ENCODE measurements at regions not wholly inside any gene's neighbourhood (a gene's known extent, or its start where the extent isn't known, plus 50 kb on each side); places are given as distances from the start of the nearest gene placed in this dataset.

DNA sequence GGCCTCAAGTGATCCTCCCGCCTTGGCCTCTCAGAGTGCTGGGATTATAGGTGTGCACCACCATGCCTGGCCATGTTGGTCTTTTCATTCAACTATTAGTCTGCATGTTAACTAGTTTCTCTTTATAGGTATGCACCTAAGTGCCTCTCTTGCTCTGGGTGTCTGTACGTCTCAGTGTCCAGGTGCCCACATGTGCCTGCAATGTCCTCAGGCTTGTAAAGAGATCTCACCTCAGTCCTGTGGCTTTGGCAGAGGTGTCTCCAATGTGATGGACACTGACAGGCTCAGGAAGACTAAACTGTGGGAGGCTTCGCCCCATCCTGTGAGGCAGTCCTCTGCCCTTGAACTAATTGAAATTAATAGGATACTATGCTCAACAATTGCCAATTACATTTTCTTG is 526.3 kb downstream of the PTPRU start:
- no peak for TF ChIP-seq TAF1 (IDR thresholded peaks at IDR 0.05; ENCODE audit: borderline replicate concordance, insufficient read depth, low read length)
- TF ChIP-seq, protein P1, sequence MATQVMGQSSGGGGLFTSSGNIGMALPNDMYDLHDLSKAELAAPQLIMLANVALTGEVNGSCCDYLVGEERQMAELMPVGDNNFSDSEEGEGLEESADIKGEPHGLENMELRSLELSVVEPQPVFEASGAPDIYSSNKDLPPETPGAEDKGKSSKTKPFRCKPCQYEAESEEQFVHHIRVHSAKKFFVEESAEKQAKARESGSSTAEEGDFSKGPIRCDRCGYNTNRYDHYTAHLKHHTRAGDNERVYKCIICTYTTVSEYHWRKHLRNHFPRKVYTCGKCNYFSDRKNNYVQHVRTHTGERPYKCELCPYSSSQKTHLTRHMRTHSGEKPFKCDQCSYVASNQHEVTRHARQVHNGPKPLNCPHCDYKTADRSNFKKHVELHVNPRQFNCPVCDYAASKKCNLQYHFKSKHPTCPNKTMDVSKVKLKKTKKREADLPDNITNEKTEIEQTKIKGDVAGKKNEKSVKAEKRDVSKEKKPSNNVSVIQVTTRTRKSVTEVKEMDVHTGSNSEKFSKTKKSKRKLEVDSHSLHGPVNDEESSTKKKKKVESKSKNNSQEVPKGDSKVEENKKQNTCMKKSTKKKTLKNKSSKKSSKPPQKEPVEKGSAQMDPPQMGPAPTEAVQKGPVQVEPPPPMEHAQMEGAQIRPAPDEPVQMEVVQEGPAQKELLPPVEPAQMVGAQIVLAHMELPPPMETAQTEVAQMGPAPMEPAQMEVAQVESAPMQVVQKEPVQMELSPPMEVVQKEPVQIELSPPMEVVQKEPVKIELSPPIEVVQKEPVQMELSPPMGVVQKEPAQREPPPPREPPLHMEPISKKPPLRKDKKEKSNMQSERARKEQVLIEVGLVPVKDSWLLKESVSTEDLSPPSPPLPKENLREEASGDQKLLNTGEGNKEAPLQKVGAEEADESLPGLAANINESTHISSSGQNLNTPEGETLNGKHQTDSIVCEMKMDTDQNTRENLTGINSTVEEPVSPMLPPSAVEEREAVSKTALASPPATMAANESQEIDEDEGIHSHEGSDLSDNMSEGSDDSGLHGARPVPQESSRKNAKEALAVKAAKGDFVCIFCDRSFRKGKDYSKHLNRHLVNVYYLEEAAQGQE (IDR thresholded peaks at IDR 0.05; ENCODE audit: insufficient read depth in 1 of 2, low read depth in 2 of 2, low read length in 2 of 2) = no peak
- TF ChIP-seq SIN3A (IDR thresholded peaks at IDR 0.05; ENCODE audit: borderline replicate concordance, insufficient read depth, low read length) = no peak
- TF ChIP-seq FOXP2 (optimal IDR thresholded peaks at IDR 0.05; ENCODE audit: borderline replicate concordance, extremely low read depth, extremely low read length, insufficient read depth) = no peak
- no peak for TF ChIP-seq POLR2AphosphoS5 (IDR thresholded peaks at IDR 0.05; ENCODE audit: low read depth, low read length)

DNA sequence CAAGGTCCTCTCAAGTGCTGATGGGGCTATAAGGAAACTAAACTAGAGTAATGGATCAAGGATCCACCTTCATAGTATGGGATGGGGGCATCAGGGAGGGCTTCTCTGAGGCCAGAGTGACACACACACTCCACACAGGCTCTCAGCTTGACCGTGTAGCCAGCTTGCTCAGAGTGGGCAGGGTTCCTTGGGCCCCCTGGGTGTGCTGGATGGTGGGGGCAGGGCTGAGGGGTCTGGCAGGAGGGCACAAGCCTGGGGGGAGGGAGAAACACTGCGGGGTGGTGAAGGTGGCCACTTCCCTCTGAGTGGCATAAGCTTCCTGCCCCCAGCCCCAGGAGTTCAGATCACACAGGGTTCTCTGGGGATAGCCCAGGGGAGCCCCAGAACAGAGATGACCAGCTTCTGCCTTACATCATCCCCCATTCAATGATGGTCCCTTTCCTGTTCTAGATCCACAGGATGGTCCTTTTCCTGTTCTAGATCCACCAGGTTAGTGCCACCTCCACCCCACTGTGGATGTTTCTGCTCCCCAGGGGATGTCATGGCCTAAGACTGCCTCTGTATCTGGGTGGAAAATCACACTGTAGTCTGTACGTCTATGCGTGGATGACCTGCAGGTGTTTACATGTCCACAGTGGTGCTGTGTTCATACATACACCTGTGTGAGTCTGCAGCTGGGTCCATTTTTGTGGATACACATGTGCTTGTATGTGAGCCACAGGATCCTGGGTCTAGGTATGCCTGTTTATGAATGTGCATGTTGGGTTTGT is 525.0 kb downstream of the PTPRU start:
- TF ChIP-seq POLR2AphosphoS5 (IDR thresholded peaks at IDR 0.05; ENCODE audit: low read depth, low read length) = no peak
- TF ChIP-seq FOXP2 (optimal IDR thresholded peaks at IDR 0.05; ENCODE audit: borderline replicate concordance, extremely low read depth, extremely low read length, insufficient read depth) = no peak
- TF ChIP-seq, protein P1 (IDR thresholded peaks at IDR 0.05; ENCODE audit: insufficient read depth in 1 of 2, low read depth in 2 of 2, low read length in 2 of 2) = no peak
- no peak for TF ChIP-seq SIN3A (IDR thresholded peaks at IDR 0.05; ENCODE audit: borderline replicate concordance, insufficient read depth, low read length)
- TF ChIP-seq TAF1 (IDR thresholded peaks at IDR 0.05; ENCODE audit: borderline replicate concordance, insufficient read depth, low read length) = no peak

DNA sequence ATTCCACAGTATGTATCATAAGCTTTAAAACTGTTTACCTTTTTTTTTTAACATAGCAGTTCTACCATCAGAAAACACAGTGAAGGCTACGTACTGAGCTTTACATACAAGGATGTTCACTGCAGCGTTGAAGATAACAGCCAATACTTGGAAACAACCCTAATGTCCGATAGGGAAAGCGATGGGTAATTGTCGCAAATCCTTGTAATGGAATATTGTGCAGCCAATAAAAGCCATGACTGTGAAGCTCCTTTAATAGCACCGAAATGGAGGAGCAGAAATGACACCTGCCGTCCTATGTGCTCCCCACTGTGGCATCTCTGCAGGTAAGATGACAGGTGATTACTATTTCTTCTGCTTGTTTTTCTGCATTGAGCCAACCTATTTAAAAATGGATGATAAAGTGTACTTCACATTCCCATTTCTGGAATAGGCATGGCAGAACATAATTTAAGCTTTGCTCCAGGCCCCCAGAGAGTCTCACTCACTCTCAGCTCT is 523.8 kb downstream of the PTPRU start:
- TF ChIP-seq TAF1 (IDR thresholded peaks at IDR 0.05; ENCODE audit: borderline replicate concordance, insufficient read depth, low read length) (no peak), SIN3A (IDR thresholded peaks at IDR 0.05; ENCODE audit: borderline replicate concordance, insufficient read depth, low read length) (no peak), POLR2AphosphoS5 (IDR thresholded peaks at IDR 0.05; ENCODE audit: low read depth, low read length) (no peak), FOXP2 (optimal IDR thresholded peaks at IDR 0.05; ENCODE audit: borderline replicate concordance, extremely low read depth, extremely low read length, insufficient read depth) (no peak)
- TF ChIP-seq, protein P1 (IDR thresholded peaks at IDR 0.05; ENCODE audit: insufficient read depth in 1 of 2, low read depth in 2 of 2, low read length in 2 of 2) = no peak

DNA sequence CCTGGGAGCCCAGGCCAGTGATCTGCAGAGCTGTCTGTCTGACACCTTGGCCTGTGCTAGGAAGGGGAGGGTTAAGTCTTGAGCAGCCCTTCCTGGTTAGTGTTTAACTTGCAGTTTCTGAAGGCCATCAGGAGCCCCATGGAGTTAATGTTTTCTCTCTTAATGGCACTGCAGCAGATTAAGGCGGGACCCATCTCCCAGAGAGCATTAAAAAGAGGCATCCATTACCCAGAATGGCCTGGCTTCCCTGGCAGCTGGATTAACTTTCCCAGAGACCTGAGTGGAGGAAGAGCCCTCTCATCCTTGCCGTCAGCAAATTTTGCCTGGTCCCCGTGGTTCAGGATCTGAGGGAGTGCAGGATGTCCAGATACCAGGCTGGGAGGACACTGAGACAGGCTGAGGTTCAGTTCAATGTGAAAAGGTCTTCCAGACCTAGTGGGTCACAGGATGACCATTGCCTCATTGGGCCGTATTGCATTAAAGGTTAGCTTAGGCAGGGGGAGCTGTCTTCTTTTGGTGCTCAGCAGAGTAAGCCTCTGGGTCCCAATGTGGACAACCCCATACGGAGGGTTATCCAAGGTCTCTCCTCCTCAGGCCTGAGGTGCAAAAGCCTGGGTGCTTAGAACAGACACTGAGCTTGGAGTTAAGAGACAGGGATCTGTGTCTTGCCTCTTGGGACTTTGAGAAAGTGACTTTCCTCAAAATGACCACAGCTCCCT is 522.6 kb downstream of the PTPRU start:
- TF ChIP-seq POLR2AphosphoS5 (IDR thresholded peaks at IDR 0.05; ENCODE audit: low read depth, low read length) (no peak), SIN3A (IDR thresholded peaks at IDR 0.05; ENCODE audit: borderline replicate concordance, insufficient read depth, low read length) (no peak), TAF1 (IDR thresholded peaks at IDR 0.05; ENCODE audit: borderline replicate concordance, insufficient read depth, low read length) (no peak), FOXP2 (optimal IDR thresholded peaks at IDR 0.05; ENCODE audit: borderline replicate concordance, extremely low read depth, extremely low read length, insufficient read depth) (no peak)
- TF ChIP-seq, protein P1 (IDR thresholded peaks at IDR 0.05; ENCODE audit: insufficient read depth in 1 of 2, low read depth in 2 of 2, low read length in 2 of 2) = no peak

All from PFSK-1 (cell line).